ENCODE measurements at regions not wholly inside any gene's neighbourhood (a gene's known extent, or its start where the extent isn't known, plus 50 kb on each side); places are given as distances from the start of the nearest gene placed in this dataset.

DNA sequence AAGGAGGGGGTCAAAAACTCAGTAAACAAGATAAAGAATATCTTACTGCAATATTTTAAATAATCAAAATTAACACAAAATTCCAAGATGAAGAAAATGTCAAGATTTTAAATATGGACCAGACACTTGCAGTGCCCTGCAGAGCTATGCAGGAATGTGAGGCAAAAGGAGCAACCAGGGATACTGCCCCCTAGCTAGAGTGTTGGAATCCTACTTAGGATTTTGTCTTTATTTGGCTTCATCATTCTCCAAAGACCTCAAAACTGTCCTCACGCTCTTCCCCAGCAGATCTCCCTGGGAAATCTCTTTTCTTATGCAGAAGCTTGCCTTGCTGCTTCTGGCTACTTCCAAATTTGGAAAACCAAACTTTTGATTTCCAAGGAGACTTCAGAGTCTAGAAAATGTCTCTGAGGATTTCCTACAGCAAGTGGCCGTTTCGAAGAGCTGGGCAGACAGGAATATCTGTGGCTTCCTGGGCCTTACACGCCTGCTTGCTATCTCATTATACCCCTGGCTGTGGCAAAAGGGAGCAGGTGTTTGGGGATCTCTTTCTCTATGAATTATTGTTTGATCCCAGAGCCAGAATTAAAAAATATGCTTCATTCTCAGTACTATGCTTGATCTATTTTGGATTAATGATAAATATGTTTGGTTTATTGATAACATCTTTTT, 232.2 kb upstream of the BMPER start:
- no peak for TF ChIP-seq POLR2A (IDR thresholded peaks at IDR 0.05)
- no peak for TF ChIP-seq POLR2AphosphoS5 (IDR thresholded peaks at IDR 0.05)
- TF ChIP-seq, protein P1, sequence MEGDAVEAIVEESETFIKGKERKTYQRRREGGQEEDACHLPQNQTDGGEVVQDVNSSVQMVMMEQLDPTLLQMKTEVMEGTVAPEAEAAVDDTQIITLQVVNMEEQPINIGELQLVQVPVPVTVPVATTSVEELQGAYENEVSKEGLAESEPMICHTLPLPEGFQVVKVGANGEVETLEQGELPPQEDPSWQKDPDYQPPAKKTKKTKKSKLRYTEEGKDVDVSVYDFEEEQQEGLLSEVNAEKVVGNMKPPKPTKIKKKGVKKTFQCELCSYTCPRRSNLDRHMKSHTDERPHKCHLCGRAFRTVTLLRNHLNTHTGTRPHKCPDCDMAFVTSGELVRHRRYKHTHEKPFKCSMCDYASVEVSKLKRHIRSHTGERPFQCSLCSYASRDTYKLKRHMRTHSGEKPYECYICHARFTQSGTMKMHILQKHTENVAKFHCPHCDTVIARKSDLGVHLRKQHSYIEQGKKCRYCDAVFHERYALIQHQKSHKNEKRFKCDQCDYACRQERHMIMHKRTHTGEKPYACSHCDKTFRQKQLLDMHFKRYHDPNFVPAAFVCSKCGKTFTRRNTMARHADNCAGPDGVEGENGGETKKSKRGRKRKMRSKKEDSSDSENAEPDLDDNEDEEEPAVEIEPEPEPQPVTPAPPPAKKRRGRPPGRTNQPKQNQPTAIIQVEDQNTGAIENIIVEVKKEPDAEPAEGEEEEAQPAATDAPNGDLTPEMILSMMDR (IDR thresholded peaks at IDR 0.05) = no peak
- no peak for TF ChIP-seq EP300 (IDR thresholded peaks at IDR 0.05)
- DNase-seq (ENCODE audit: low spot score in 2 of 2) = no peak
- WGBS = 86% methylated on average over 4 of the region's 4 CpGs

DNA sequence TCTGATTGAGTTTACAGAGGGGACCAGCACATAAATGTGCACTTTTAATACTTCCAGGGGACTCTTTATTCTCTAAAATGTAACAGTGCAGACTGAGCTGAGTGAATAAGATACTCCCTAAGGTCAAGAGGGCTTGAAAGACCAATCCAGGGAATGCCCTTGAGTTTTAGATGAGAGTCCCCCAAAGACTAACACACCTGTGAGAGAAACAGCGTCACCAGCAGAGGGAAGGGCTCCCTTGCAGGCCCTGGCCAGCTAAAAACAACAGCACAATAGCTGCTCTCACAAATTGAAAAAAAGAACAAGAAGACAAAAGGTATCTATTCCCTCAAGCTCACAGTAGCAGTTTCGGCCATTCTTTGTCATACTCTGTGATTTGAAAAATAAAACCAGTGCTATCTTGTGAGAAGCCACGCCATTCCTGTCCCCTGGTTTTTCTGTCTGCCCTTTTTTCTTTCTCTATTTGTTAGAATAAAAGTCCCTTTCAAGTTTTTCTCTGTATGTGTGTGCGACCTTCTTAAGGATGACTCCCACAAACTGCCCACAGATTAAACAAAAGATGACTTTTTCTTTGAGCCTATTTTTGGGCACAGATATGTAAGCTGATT, 230.4 kb upstream of the BMPER start:
- Histone ChIP-seq H3K9me3 (peaks cover 6% of the 10 kb centered on the region), H3K4me3 (no peak overlapping the region), H3K36me3 (no peaks in the 10 kb centered on the region), H3K4me1 (no peaks in the 10 kb centered on the region), H3K27ac (no peak overlapping the region), H3K27me3 (no peaks in the 10 kb centered on the region)
- WGBS = 84% methylated on average over 4 of the region's 4 CpGs
- no peak for DNase-seq (ENCODE audit: low spot score in 2 of 2)
- TF ChIP-seq, protein P1 (IDR thresholded peaks at IDR 0.05) = no peak
- TF ChIP-seq POLR2A (IDR thresholded peaks at IDR 0.05) = no peak
- TF ChIP-seq EP300 (IDR thresholded peaks at IDR 0.05) = no peak

More for the DNA sequence above, 232.2 kb upstream of the BMPER start:
- Histone ChIP-seq H3K9me3 (no peaks in the 10 kb centered on the region), H3K27me3 (no peaks in the 10 kb centered on the region), H3K4me1 (no peaks in the 10 kb centered on the region), H3K36me3 (no peaks in the 10 kb centered on the region), H3K27ac (no peak overlapping the region), H3K4me3 (no peak overlapping the region)

DNA sequence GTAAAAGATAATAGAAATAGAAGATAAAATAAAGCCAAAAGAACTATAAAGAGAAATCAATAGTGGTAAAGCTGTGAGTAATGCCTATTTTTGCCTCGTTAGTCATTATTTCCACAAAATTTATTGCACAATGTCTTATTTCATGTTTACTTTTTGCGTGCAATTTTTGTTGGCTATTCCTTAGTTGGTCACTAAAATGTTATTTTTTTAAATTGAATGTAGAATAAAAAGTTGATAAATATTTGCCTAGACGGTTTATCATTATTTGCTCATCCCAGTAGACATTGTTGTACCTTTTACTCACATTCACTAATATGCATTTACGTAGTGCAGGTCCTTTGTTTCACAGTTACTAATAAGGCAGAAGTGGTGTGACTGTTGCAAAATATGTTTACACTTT, 227.8 kb upstream of the BMPER start:
- no peak overlapping the region for H3K4me3 ChIP-seq
- no peaks in the 10 kb centered on the region for H3K36me3 ChIP-seq
- H3K4me1 ChIP-seq = no peaks in the 10 kb centered on the region
- no peaks in the 10 kb centered on the region for H3K27me3 ChIP-seq
- DNase-seq (ENCODE audit: low spot score in 2 of 2) = no peak
- no peak for TF ChIP-seq EP300 (IDR thresholded peaks at IDR 0.05)
- TF ChIP-seq, protein P1 (IDR thresholded peaks at IDR 0.05) = no peak
- TF ChIP-seq POLR2AphosphoS5 (IDR thresholded peaks at IDR 0.05) = no peak
- TF ChIP-seq POLR2A (IDR thresholded peaks at IDR 0.05) = no peak
- WGBS = 81% methylated on average over 4 of the region's 4 CpGs
- H3K9me3 ChIP-seq = peaks cover 6% of the 10 kb centered on the region
- no peak overlapping the region for H3K27ac ChIP-seq

DNA sequence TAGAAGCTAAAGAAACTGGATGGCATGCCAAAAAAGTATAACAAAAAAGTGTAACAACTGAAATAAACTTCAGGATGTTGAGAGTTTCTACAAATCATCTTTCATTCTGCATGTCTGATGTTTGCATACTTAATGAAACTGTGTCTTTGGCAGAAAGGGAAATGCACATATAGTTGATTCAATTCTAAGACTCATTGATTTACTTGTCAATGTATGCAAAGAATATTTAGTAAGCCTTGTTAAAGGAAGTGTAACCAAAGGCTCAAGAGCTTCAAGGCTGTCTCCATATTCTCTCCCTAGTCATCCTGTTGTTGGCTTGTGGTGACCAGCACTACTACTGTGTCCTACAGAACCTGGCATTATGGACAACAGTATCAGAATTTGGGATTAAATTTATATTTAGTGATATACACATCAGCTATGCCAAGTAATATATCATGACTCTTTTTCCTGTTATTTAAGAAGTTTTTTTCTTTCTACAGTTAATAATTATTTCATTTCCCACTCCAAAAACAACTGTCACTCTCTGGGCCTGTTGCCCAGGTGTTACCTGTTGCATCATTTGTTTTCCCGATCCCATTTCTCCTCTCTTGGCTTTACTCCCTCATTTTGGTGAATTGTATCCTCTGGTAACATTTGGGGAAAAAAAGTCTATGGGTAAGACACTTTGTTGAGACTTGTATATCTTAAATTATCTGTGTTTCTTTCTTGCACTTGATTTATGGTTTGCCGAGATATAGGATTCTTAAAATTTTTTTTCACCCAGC, 226.6 kb upstream of the BMPER start:
- Histone ChIP-seq H3K27ac (no peak overlapping the region), H3K4me1 (no peaks in the 10 kb centered on the region), H3K4me3 (no peak overlapping the region), H3K27me3 (no peaks in the 10 kb centered on the region), H3K36me3 (no peaks in the 10 kb centered on the region), H3K9me3 (peaks cover 6% of the 10 kb centered on the region)
- TF ChIP-seq, protein P1 (IDR thresholded peaks at IDR 0.05) = no peak
- no peak for TF ChIP-seq POLR2A (IDR thresholded peaks at IDR 0.05)
- TF ChIP-seq EP300 (IDR thresholded peaks at IDR 0.05) = no peak
- no peak for TF ChIP-seq POLR2AphosphoS5 (IDR thresholded peaks at IDR 0.05)
- WGBS = 42% methylated on average over 2 of the region's 2 CpGs
- no peak for DNase-seq (ENCODE audit: low spot score in 2 of 2)

DNA sequence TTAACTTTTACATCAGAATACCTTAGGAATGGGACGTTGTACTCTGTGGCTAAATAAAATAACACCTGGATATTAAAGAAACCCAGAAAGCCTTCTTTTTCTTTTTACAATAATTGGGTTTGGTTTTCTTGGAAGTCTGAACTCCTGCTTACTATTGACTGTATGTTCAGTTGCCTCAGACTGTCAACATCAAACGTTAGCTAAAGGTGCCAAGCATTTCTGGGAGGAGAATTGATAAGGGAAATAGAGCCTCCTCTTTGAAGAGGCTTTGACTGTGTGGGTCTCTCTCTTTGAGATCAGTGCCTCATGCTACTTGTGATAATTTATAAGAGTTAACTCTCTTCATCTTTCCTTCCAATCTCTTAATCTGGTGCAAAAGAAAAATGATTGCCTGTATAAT, 224.7 kb upstream of the BMPER start:
- H3K27me3 ChIP-seq = no peaks in the 10 kb centered on the region
- WGBS = 80% methylated on average over 2 of the region's 2 CpGs
- H3K27ac ChIP-seq = no peak overlapping the region
- peaks cover 6% of the 10 kb centered on the region for H3K9me3 ChIP-seq
- TF ChIP-seq POLR2A (IDR thresholded peaks at IDR 0.05) (no peak), POLR2AphosphoS5 (IDR thresholded peaks at IDR 0.05) (no peak)
- no peaks in the 10 kb centered on the region for H3K36me3 ChIP-seq
- H3K4me3 ChIP-seq = no peak overlapping the region
- no peak for DNase-seq (ENCODE audit: low spot score in 2 of 2)
- H3K4me1 ChIP-seq = no peaks in the 10 kb centered on the region

All from suprapubic skin (tissue), 4 donors.